DND-41 (cell line): ENCODE measurements at regions not wholly inside any gene's neighbourhood (a gene's known extent, or its start where the extent isn't known, plus 50 kb on each side); places are given as distances from the start of the nearest gene placed in this dataset.

ENCODE experiments used
- ATAC-seq: fragments of 200-7000 bp; cut with Tn5 transposase; 3 replicates; pipeline ENCODE4 v1.9.1; 2021; ENCODE audit warnings: low read depth; ENCODE audit not compliant: insufficient read depth
- DNase-seq: peaks from one replicate; pipeline ENCODE4 v3.0.0-alpha.2; 2020
- H2AFZ ChIP-seq: 2 replicates; pipeline ENCODE4 v1.6.0; 2012; ENCODE audit warnings: low read depth, low read length
- H3K27ac ChIP-seq: 2 replicates; pipeline ENCODE4 v1.5.1; 2012; ENCODE audit warnings: low read length, inconsistent platforms
- H3K27me3 ChIP-seq: fragments of 200-600 bp; sonication (generic); 2 replicates; pipeline ENCODE4 v1.6.0; 2012; ENCODE audit warnings: low read length, mild to moderate bottlenecking, inconsistent platforms; ENCODE audit not compliant: insufficient read depth, poor library complexity
- H3K36me3 ChIP-seq: 2 replicates; pipeline ENCODE4 v1.5.1; 2012; ENCODE audit warnings: low read length, inconsistent platforms; ENCODE audit not compliant: insufficient read depth
- H3K4me1 ChIP-seq: 2 replicates; pipeline ENCODE4 v1.5.1; 2012; ENCODE audit warnings: mild to moderate bottlenecking, low read length; ENCODE audit not compliant: insufficient read depth
- H3K4me2 ChIP-seq: 2 replicates; pipeline ENCODE4 v1.6.0; 2012; ENCODE audit warnings: mild to moderate bottlenecking, moderate library complexity, low read length, inconsistent platforms; ENCODE audit not compliant: insufficient read depth
- H3K4me3 ChIP-seq, 2 experiments: fragments of 200-600 bp in 1 of 2; shearing (Covaris generic) in 1 of 2; 2 replicates each; pipeline ENCODE4 v1.5.1; 2012 to 2016; ENCODE audit warnings: inconsistent platforms in 2 of 2, low read length in 2 of 2, mild to moderate bottlenecking in 2 of 2, low read depth in 1 of 2, moderate library complexity in 1 of 2
- H3K79me2 ChIP-seq: 2 replicates; pipeline ENCODE4 v1.6.0; 2012; ENCODE audit warnings: low read length, inconsistent platforms; ENCODE audit not compliant: insufficient read depth
- H3K9ac ChIP-seq: 2 replicates; pipeline ENCODE4 v1.6.0; 2012; ENCODE audit warnings: low read depth, mild to moderate bottlenecking, inconsistent platforms, low read length, moderate library complexity
- H3K9me3 ChIP-seq: 2 replicates; pipeline ENCODE4 v1.5.1; 2012; ENCODE audit warnings: low read length, moderate library complexity, mild to moderate bottlenecking, inconsistent platforms; ENCODE audit not compliant: insufficient read depth, severe bottlenecking
- H4K20me1 ChIP-seq: 2 replicates; pipeline ENCODE4 v1.6.0; 2012; ENCODE audit warnings: low read length; ENCODE audit not compliant: insufficient read depth
- CTCF ChIP-seq: IDR thresholded peaks from 2 replicates; pipeline ENCODE4 v1.5.1; 2012; ENCODE audit warnings: borderline replicate concordance, low read length, moderate library complexity, mild to moderate bottlenecking; ENCODE audit not compliant: poor library complexity, severe bottlenecking; ENCODE audit errors: extremely low read depth
- EZH2 ChIP-seq: IDR thresholded peaks from 3 replicates; pipeline ENCODE4 v1.6.1; 2012; ENCODE audit warnings: borderline replicate concordance, low read depth, mild to moderate bottlenecking, moderate library complexity, low read length, inconsistent platforms; ENCODE audit not compliant: severe bottlenecking

- ATAC-seq (no peak), DNase-seq (no peak)
- Histone ChIP-seq H3K9ac (no peak overlapping the region), H3K36me3 (no peaks in the 10 kb centered on the region), H3K4me2 (no peak overlapping the region), H2AFZ (no peak overlapping the region), H4K20me1 (no peaks in the 10 kb centered on the region), H3K27me3 (no peaks in the 10 kb centered on the region), H3K4me1 (no peaks in the 10 kb centered on the region), H3K79me2 (no peaks in the 10 kb centered on the region), H3K9me3 (no peaks in the 10 kb centered on the region), H3K27ac (no peak overlapping the region), H3K4me3 (no peak overlapping the region)
- TF ChIP-seq CTCF: no peak
- TF ChIP-seq EZH2: no peak
These were observed 78.1 kb downstream of the FZD1 start for GRCh38 chr7:91342346-91342745.

GRCh38 chr7:91343420-91343960, 79.3 kb downstream of the FZD1 start:
- H3K36me3 ChIP-seq: no peaks in the 10 kb centered on the region
- ATAC-seq (no peak), DNase-seq (no peak)
- no peak overlapping the region for H2AFZ ChIP-seq
- TF ChIP-seq EZH2 (no peak), CTCF (no peak)
- no peak overlapping the region for H3K4me2 ChIP-seq
- H3K27me3 ChIP-seq: no peaks in the 10 kb centered on the region
- H3K4me1 ChIP-seq: no peaks in the 10 kb centered on the region
- H3K4me3 ChIP-seq: no peak overlapping the region
- H4K20me1 ChIP-seq: no peaks in the 10 kb centered on the region
- no peaks in the 10 kb centered on the region for H3K79me2 ChIP-seq
- H3K27ac ChIP-seq: no peak overlapping the region
- no peak overlapping the region for H3K9ac ChIP-seq
- no peaks in the 10 kb centered on the region for H3K9me3 ChIP-seq

- Histone ChIP-seq H3K4me2 (no peak overlapping the region), H3K9me3 (no peaks in the 10 kb centered on the region), H3K36me3 (no peaks in the 10 kb centered on the region), H3K27ac (no peak overlapping the region), H3K4me3 (no peak overlapping the region), H3K79me2 (no peaks in the 10 kb centered on the region), H2AFZ (no peak overlapping the region), H4K20me1 (no peaks in the 10 kb centered on the region), H3K9ac (no peak overlapping the region), H3K4me1 (no peaks in the 10 kb centered on the region), H3K27me3 (no peaks in the 10 kb centered on the region)
- TF ChIP-seq EZH2 (no peak), CTCF (no peak)
- no peak for ATAC-seq
- DNase-seq: no peak
These were observed 79.9 kb downstream of the FZD1 start for GRCh38 chr7:91343996-91344629.
